ENCODE measurements at regions not wholly inside any gene's neighbourhood (a gene's known extent, or its start where the extent isn't known, plus 50 kb on each side); places are given as distances from the start of the nearest gene placed in this dataset.

DNA sequence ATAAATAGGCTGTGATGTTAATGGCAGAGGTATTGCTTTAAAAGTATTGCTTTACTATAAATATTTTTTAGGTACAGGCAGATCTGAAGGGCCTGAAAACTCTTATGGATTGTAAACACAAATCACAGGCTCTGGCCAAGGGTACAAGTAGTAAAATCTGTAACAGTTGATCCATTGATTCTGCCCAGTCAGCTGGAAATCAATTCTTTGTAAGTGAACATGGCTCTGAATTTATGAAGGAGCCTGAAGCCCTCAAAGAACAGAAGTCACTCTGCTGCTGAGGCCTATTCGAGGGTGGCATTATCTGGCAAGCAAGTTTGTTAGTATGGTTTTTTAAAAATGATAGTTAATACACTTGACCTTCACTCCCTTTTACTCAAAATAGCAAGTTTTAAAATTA, 834.0 kb upstream of the TMPRSS15 start:
- no peak overlapping the region for H3K4ac ChIP-seq (ENCODE audit: low read depth, low read length)
- H3K36me3 ChIP-seq (ENCODE audit: control insufficient read depth in 1 of 2, insufficient read depth in 2 of 2, low read length in 2 of 2) = no peaks in the 10 kb centered on the region
- H4K12ac ChIP-seq (ENCODE audit: low read depth, low read length) = no peak overlapping the region
- no peak overlapping the region for H4K91ac ChIP-seq (ENCODE audit: low read depth, low read length)
- no peaks in the 10 kb centered on the region for H3K4me1 ChIP-seq (ENCODE audit: control insufficient read depth in 1 of 2, insufficient read depth in 2 of 2, low read length in 2 of 2)
- no peaks in the 10 kb centered on the region for H3K9me3 ChIP-seq (ENCODE audit: insufficient read depth, low read depth, low read length)
- H2AFZ ChIP-seq (ENCODE audit: insufficient read depth, low read length, poor library complexity) = no peak overlapping the region
- H4K8ac ChIP-seq (ENCODE audit: low read depth, low read length) = no peak overlapping the region
- DNase-seq = no peak
- no CpG with 5 or more reads among the region's 1 CpG for WGBS (ENCODE audit: extremely low coverage, insufficient coverage, insufficient read length)
- H3K27me3 ChIP-seq (ENCODE audit: insufficient read depth, low read length) = no peaks in the 10 kb centered on the region
- no peak overlapping the region for H3K23ac ChIP-seq (ENCODE audit: low read length)
- H3K4me3 ChIP-seq (ENCODE audit: low read depth, low read length) = no peak overlapping the region
- no peak overlapping the region for H2AK5ac ChIP-seq (ENCODE audit: low read length)
- no peaks in the 10 kb centered on the region for H3K79me2 ChIP-seq (ENCODE audit: control insufficient read depth, insufficient read depth, low read length, poor library complexity)
- no peak overlapping the region for H2BK5ac ChIP-seq (ENCODE audit: low read depth, low read length, poor library complexity)
- no peak overlapping the region for H3K14ac ChIP-seq (ENCODE audit: low read length)
- no peak overlapping the region for H3K18ac ChIP-seq (ENCODE audit: low read length)
- H3K27ac ChIP-seq (ENCODE audit: low read depth, low read length) = no peak overlapping the region
- no peak overlapping the region for H2BK12ac ChIP-seq (ENCODE audit: low read length)
- H2BK120ac ChIP-seq (ENCODE audit: insufficient read depth, low read length, poor library complexity) = no peak overlapping the region
- H3K4me2 ChIP-seq (ENCODE audit: low read length) = no peak overlapping the region
- H3K9ac ChIP-seq (ENCODE audit: low read length) = no peak overlapping the region
- H3K79me1 ChIP-seq (ENCODE audit: low read length) = no peaks in the 10 kb centered on the region

DNA sequence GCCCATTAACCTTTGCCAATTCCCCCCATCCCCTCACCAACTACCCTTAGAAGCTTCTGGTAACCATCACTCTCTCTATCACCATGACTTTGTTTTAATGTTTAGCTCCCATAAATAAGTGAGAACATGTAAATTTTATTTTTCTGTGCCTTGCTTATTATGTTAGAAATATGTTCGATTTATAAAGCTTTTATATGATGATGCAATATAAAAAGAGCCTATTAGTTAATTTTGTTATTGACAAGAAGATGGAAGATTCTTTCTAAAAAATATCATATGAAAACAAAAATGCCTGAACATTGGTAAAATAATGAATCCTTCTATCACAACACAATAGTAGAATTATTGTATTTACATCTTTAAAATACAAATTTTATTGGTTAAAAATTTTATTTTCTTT, 836.1 kb upstream of the TMPRSS15 start:
- H3K4me1 ChIP-seq (ENCODE audit: control insufficient read depth in 1 of 2, insufficient read depth in 2 of 2, low read length in 2 of 2) = no peaks in the 10 kb centered on the region
- no peak overlapping the region for H4K8ac ChIP-seq (ENCODE audit: low read depth, low read length)
- no peak overlapping the region for H3K14ac ChIP-seq (ENCODE audit: low read length)
- no peak overlapping the region for H2AK5ac ChIP-seq (ENCODE audit: low read length)
- no peak overlapping the region for H3K9ac ChIP-seq (ENCODE audit: low read length)
- no peak overlapping the region for H3K4me2 ChIP-seq (ENCODE audit: low read length)
- H3K79me1 ChIP-seq (ENCODE audit: low read length) = no peaks in the 10 kb centered on the region
- no peak overlapping the region for H4K91ac ChIP-seq (ENCODE audit: low read depth, low read length)
- no peak overlapping the region for H3K18ac ChIP-seq (ENCODE audit: low read length)
- no peak overlapping the region for H3K23ac ChIP-seq (ENCODE audit: low read length)
- H2AFZ ChIP-seq (ENCODE audit: insufficient read depth, low read length, poor library complexity) = no peak overlapping the region
- no peak overlapping the region for H3K4ac ChIP-seq (ENCODE audit: low read depth, low read length)
- no peak overlapping the region for H3K4me3 ChIP-seq (ENCODE audit: low read depth, low read length)
- no peak for DNase-seq
- H4K12ac ChIP-seq (ENCODE audit: low read depth, low read length) = no peak overlapping the region
- no peaks in the 10 kb centered on the region for H3K36me3 ChIP-seq (ENCODE audit: control insufficient read depth in 1 of 2, insufficient read depth in 2 of 2, low read length in 2 of 2)
- WGBS (ENCODE audit: extremely low coverage, insufficient coverage, insufficient read length) = no CpG with 5 or more reads among the region's 1 CpG
- no peak overlapping the region for H2BK12ac ChIP-seq (ENCODE audit: low read length)
- H2BK120ac ChIP-seq (ENCODE audit: insufficient read depth, low read length, poor library complexity) = no peak overlapping the region
- no peaks in the 10 kb centered on the region for H3K27me3 ChIP-seq (ENCODE audit: insufficient read depth, low read length)
- no peaks in the 10 kb centered on the region for H3K9me3 ChIP-seq (ENCODE audit: insufficient read depth, low read depth, low read length)
- H3K79me2 ChIP-seq (ENCODE audit: control insufficient read depth, insufficient read depth, low read length, poor library complexity) = no peaks in the 10 kb centered on the region
- no peak overlapping the region for H2BK5ac ChIP-seq (ENCODE audit: low read depth, low read length, poor library complexity)
- no peak overlapping the region for H3K27ac ChIP-seq (ENCODE audit: low read depth, low read length)

GRCh38 chr21:19244502-19245187, 841.1 kb upstream of the TMPRSS15 start:
- no peak overlapping the region for H3K23ac ChIP-seq (ENCODE audit: low read length)
- no peak overlapping the region for H3K9ac ChIP-seq (ENCODE audit: low read length)

DNA sequence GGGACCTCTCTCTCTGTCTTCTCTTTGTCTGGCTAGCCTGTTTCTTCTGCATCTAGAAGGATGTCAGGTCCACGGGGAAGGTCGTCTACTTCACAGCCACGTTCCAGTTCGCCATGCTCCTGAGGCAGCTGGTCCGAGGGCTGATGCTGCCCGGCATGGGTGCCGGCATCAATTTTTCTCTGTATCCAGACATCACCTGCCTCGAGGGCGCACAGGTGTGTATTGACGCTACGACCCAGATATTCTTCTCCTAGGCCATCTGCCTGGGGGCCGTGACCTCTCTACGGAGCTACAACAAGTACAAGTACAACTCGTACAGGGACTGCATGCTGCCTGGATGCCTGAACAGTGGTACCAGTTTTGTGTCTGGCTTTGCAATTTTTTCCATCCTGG, 841.6 kb upstream of the TMPRSS15 start:
- no peak overlapping the region for H3K4me2 ChIP-seq (ENCODE audit: low read length)
- no peak overlapping the region for H2AK5ac ChIP-seq (ENCODE audit: low read length)
- H3K4me1 ChIP-seq (ENCODE audit: control insufficient read depth in 1 of 2, insufficient read depth in 2 of 2, low read length in 2 of 2) = no peaks in the 10 kb centered on the region
- H4K12ac ChIP-seq (ENCODE audit: low read depth, low read length) = no peak overlapping the region
- H3K4me3 ChIP-seq (ENCODE audit: low read depth, low read length) = no peak overlapping the region
- no peak overlapping the region for H3K9ac ChIP-seq (ENCODE audit: low read length)
- H3K27me3 ChIP-seq (ENCODE audit: insufficient read depth, low read length) = no peaks in the 10 kb centered on the region
- H3K79me2 ChIP-seq (ENCODE audit: control insufficient read depth, insufficient read depth, low read length, poor library complexity) = no peaks in the 10 kb centered on the region
- no peak overlapping the region for H3K23ac ChIP-seq (ENCODE audit: low read length)
- no peak for DNase-seq
- no peak overlapping the region for H2BK120ac ChIP-seq (ENCODE audit: insufficient read depth, low read length, poor library complexity)
- no peak overlapping the region for H4K91ac ChIP-seq (ENCODE audit: low read depth, low read length)
- no peaks in the 10 kb centered on the region for H3K36me3 ChIP-seq (ENCODE audit: control insufficient read depth in 1 of 2, insufficient read depth in 2 of 2, low read length in 2 of 2)
- no peak overlapping the region for H2BK5ac ChIP-seq (ENCODE audit: low read depth, low read length, poor library complexity)
- H3K14ac ChIP-seq (ENCODE audit: low read length) = no peak overlapping the region
- H2BK12ac ChIP-seq (ENCODE audit: low read length) = no peak overlapping the region
- WGBS (ENCODE audit: extremely low coverage, insufficient coverage, insufficient read length) = no CpG with 5 or more reads among the region's 14 CpGs
- H4K8ac ChIP-seq (ENCODE audit: low read depth, low read length) = no peak overlapping the region
- no peaks in the 10 kb centered on the region for H3K79me1 ChIP-seq (ENCODE audit: low read length)
- H3K4ac ChIP-seq (ENCODE audit: low read depth, low read length) = no peak overlapping the region
- no peak overlapping the region for H3K18ac ChIP-seq (ENCODE audit: low read length)
- H3K27ac ChIP-seq (ENCODE audit: low read depth, low read length) = no peak overlapping the region
- H2AFZ ChIP-seq (ENCODE audit: insufficient read depth, low read length, poor library complexity) = no peak overlapping the region
- H3K9me3 ChIP-seq (ENCODE audit: insufficient read depth, low read depth, low read length) = peaks cover 2% of the 10 kb centered on the region

More at GRCh38 chr21:19244502-19245187, 841.1 kb upstream of the TMPRSS15 start:
- DNase-seq = no peak
- no peak overlapping the region for H2BK5ac ChIP-seq (ENCODE audit: low read depth, low read length, poor library complexity)
- no peaks in the 10 kb centered on the region for H3K36me3 ChIP-seq (ENCODE audit: control insufficient read depth in 1 of 2, insufficient read depth in 2 of 2, low read length in 2 of 2)
- H4K8ac ChIP-seq (ENCODE audit: low read depth, low read length) = no peak overlapping the region
- no peak overlapping the region for H3K4me2 ChIP-seq (ENCODE audit: low read length)
- H3K9me3 ChIP-seq (ENCODE audit: insufficient read depth, low read depth, low read length) = peaks cover 2% of the 10 kb centered on the region
- H3K14ac ChIP-seq (ENCODE audit: low read length) = no peak overlapping the region
- no peak overlapping the region for H3K27ac ChIP-seq (ENCODE audit: low read depth, low read length)
- H3K4me3 ChIP-seq (ENCODE audit: low read depth, low read length) = no peak overlapping the region
- no peak overlapping the region for H2BK120ac ChIP-seq (ENCODE audit: insufficient read depth, low read length, poor library complexity)
- no peak overlapping the region for H2AK5ac ChIP-seq (ENCODE audit: low read length)
- no peak overlapping the region for H4K12ac ChIP-seq (ENCODE audit: low read depth, low read length)
- no peak overlapping the region for H4K91ac ChIP-seq (ENCODE audit: low read depth, low read length)
- no CpG with 5 or more reads among the region's 28 CpGs for WGBS (ENCODE audit: extremely low coverage, insufficient coverage, insufficient read length)
- no peaks in the 10 kb centered on the region for H3K27me3 ChIP-seq (ENCODE audit: insufficient read depth, low read length)
- H3K4me1 ChIP-seq (ENCODE audit: control insufficient read depth in 1 of 2, insufficient read depth in 2 of 2, low read length in 2 of 2) = no peaks in the 10 kb centered on the region
- no peaks in the 10 kb centered on the region for H3K79me1 ChIP-seq (ENCODE audit: low read length)
- no peak overlapping the region for H2BK12ac ChIP-seq (ENCODE audit: low read length)
- no peak overlapping the region for H3K18ac ChIP-seq (ENCODE audit: low read length)
- H2AFZ ChIP-seq (ENCODE audit: insufficient read depth, low read length, poor library complexity) = no peak overlapping the region
- H3K4ac ChIP-seq (ENCODE audit: low read depth, low read length) = no peak overlapping the region
- H3K79me2 ChIP-seq (ENCODE audit: control insufficient read depth, insufficient read depth, low read length, poor library complexity) = no peaks in the 10 kb centered on the region
